Naive thymus-derived CD4-positive, alpha-beta T cell (primary cell): ENCODE measurements at regions not wholly inside any gene's neighbourhood (a gene's known extent, or its start where the extent isn't known, plus 50 kb on each side); places are given as distances from the start of the nearest gene placed in this dataset.

Experiments used
- ATAC-seq: fragments of 150-1000 bp; cut with Tn5 transposase; 2 replicates; pipeline ENCODE4 v1.10.0; 2021; ENCODE audit warnings: mild to moderate bottlenecking, moderate library complexity
- CTCF ChIA-PET: fragments of 350-600 bp; sonication (Branson Sonifier 250); formaldehyde crosslinking; loops from one replicate; lab custom pipeline; 2021; ENCODE audit warnings: antibody characterized with exemption; lab: Charles Lee
- POLR2A ChIA-PET: fragments of 350-600 bp; sonication (Branson Sonifier 250); formaldehyde crosslinking; loops from one replicate; lab custom pipeline; 2021; ENCODE audit warnings: antibody characterized with exemption, inconsistent platforms; lab: Charles Lee
- DNase-seq, 9 donors: peaks; one replicate each; pipeline versions ENCODE4 v3.0.0 to v3.0.0-alpha.2; 2020 to 2022; ENCODE audit warnings: mixed read lengths in 1 of 9
- H3K27ac ChIP-seq: one replicate; pipeline ENCODE4 v1.7.0; 2013; ENCODE audit warnings: mild to moderate bottlenecking, low read depth, low read length, moderate library complexity
- H3K27me3 ChIP-seq, 2 donors: one replicate each; pipeline ENCODE4 v1.7.0; 2013; ENCODE audit warnings: low read length in 2 of 2, mild to moderate bottlenecking in 2 of 2, moderate library complexity in 2 of 2; ENCODE audit not compliant: control insufficient read depth in 2 of 2, insufficient read depth in 2 of 2
- H3K36me3 ChIP-seq, 3 experiments: 1 replicate in 2 of 3; 2 replicates in 1 of 3; pipeline ENCODE4 v1.7.0; 2013; ENCODE audit warnings: low read length in 3 of 3, mild to moderate bottlenecking in 3 of 3, moderate library complexity in 1 of 3; ENCODE audit not compliant: insufficient read depth in 3 of 3, control insufficient read depth in 2 of 3
- H3K4me1 ChIP-seq, 2 donors: one replicate each; pipeline ENCODE4 v1.7.0; 2013; ENCODE audit warnings: low read length in 2 of 2, mild to moderate bottlenecking in 2 of 2, moderate library complexity in 1 of 2; ENCODE audit not compliant: control insufficient read depth in 2 of 2, insufficient read depth in 2 of 2
- H3K4me3 ChIP-seq: 2 replicates; pipeline ENCODE4 v1.7.0; 2013; ENCODE audit warnings: mild to moderate bottlenecking, low read length
- H3K9me3 ChIP-seq, 3 experiments: 1 replicate in 2 of 3; 2 replicates in 1 of 3; pipeline ENCODE4 v1.7.0; 2013; ENCODE audit warnings: low read length in 3 of 3; ENCODE audit not compliant: control insufficient read depth in 2 of 3
- H3K27ac Mint-ChIP-seq, 9 donors: one replicate each; pipeline ENCODE4 v1.8.0; 2020 to 2022; ENCODE audit warnings: mixed read lengths in 9 of 9, mild to moderate bottlenecking in 8 of 9, moderate library complexity in 5 of 9, inconsistent platforms in 2 of 9
- H3K27me3 Mint-ChIP-seq, 5 donors: one replicate each; pipeline ENCODE4 v1.8.0; 2021 to 2022; ENCODE audit warnings: mixed read lengths in 5 of 5, mild to moderate bottlenecking in 1 of 5
- H3K36me3 Mint-ChIP-seq, 5 donors: one replicate each; pipeline ENCODE4 v1.8.0; 2020 to 2022; ENCODE audit warnings: mixed read lengths in 5 of 5, mild to moderate bottlenecking in 3 of 5, inconsistent platforms in 1 of 5
- H3K4me1 Mint-ChIP-seq, 7 donors: one replicate each; pipeline ENCODE4 v1.8.0; 2020 to 2022; ENCODE audit warnings: mixed read lengths in 7 of 7, mild to moderate bottlenecking in 3 of 7, inconsistent platforms in 1 of 7
- H3K4me3 Mint-ChIP-seq, 10 donors: one replicate each; pipeline ENCODE4 v1.8.0; 2020 to 2022; ENCODE audit warnings: mild to moderate bottlenecking in 10 of 10, mixed read lengths in 10 of 10, moderate library complexity in 6 of 10, inconsistent platforms in 2 of 10
- H3K9me3 Mint-ChIP-seq, 11 donors: one replicate each; pipeline ENCODE4 v1.8.0; 2020 to 2022; ENCODE audit warnings: mixed read lengths in 11 of 11, mild to moderate bottlenecking in 4 of 11, inconsistent platforms in 1 of 11, moderate library complexity in 1 of 11
- intact Hi-C, 2 donors: fragments of 100-400 bp; cut with micrococcal nuclease; formaldehyde crosslinking; loops; one replicate each; pipeline ENCODE4 v1.15.1; 2023

GRCh38 chr10:10779511-10779910 lies 238.2 kb upstream of the CELF2 start:
- no peaks in the 10 kb centered on the region for H3K4me1 Mint-ChIP-seq
- H3K27ac Mint-ChIP-seq = no peak overlapping the region

DNA sequence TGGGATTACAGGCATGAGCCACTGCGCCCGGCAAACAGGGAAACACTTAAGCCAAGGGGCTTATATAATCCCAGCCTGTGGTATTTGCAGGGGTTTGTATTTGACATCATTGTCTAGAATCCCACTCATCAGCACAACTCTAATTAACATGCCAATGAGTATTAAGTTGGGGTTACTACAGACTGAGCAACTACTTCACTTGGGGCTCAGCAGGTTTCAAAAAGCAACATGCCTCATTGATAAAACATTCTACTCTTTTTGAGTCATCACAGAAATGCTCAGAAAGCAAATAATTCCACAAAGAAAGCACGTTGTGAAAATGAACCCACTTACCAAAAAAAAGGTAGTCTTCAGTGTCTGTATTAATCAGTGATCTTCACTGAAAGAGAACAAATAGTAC lies 236.9 kb upstream of the CELF2 start:
- H3K9me3 Mint-ChIP-seq = peaks cover 0 to 7% (median 0%) of the 10 kb centered on the region in 11 donors
- H3K4me1 ChIP-seq = no peaks in the 10 kb centered on the region

More at GRCh38 chr10:10779511-10779910, 238.2 kb upstream of the CELF2 start:
- DNase-seq (no peak), ATAC-seq (no peak)
- H3K9me3 Mint-ChIP-seq = peaks cover 0 to 5% (median 0%) of the 10 kb centered on the region in 11 donors
- Histone ChIP-seq H3K27ac (no peak overlapping the region), H3K27me3 (no peaks in the 10 kb centered on the region), H3K9me3 (no peaks in the 10 kb centered on the region), H3K36me3 (no peaks in the 10 kb centered on the region), H3K4me1 (no peaks in the 10 kb centered on the region), H3K4me3 (no peak overlapping the region)
- CTCF ChIA-PET = no interaction called here
- no peaks in the 10 kb centered on the region for H3K36me3 Mint-ChIP-seq
- peak overlapping the region in 1 of 10 donors; percentile 14 for H3K4me3 Mint-ChIP-seq
- intact Hi-C loops = no loop called here
- H3K27me3 Mint-ChIP-seq = peaks cover 4 to 30% (median 19%) of the 10 kb centered on the region in 5 donors
- POLR2A ChIA-PET = no interaction called here

DNA sequence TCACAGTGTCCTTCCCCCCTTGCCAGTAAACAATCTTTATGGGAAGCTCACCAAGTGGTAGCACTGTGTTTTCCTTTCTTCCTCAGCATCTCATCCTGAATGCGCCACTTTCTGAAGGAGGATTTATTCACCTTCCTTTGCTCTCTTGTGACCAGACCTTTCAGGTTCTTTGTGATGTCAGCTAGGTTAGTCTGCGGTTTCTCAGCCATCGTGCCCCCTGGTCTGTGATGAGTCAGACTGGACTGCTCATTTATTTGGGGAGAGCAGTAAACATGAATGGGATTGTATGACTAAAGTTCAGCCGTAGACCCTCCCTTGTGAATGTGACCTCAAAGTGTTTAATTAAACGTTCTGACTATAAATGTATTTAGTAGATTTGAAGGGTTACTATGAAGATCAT lies 235.1 kb upstream of the CELF2 start:
- no peaks in the 10 kb centered on the region for H3K4me1 ChIP-seq
- no peak overlapping the region for H3K27ac Mint-ChIP-seq
- H3K27me3 ChIP-seq = no peaks in the 10 kb centered on the region
- no peaks in the 10 kb centered on the region for H3K36me3 Mint-ChIP-seq
- CTCF ChIA-PET = no interaction called here
- POLR2A ChIA-PET = no interaction called here
- no peaks in the 10 kb centered on the region for H3K9me3 ChIP-seq
- peaks cover 0 to 7% (median 0%) of the 10 kb centered on the region in 11 donors for H3K9me3 Mint-ChIP-seq
- peaks cover 7 to 22% (median 15%) of the 10 kb centered on the region in 5 donors for H3K27me3 Mint-ChIP-seq
- no peak overlapping the region for H3K27ac ChIP-seq
- peaks cover 0 to 10% (median 7%) of the 10 kb centered on the region in 7 donors for H3K4me1 Mint-ChIP-seq
- DNase-seq (no peak), ATAC-seq (no peak)
- intact Hi-C loops = no loop called here
- no peak overlapping the region for H3K4me3 Mint-ChIP-seq
- no peak overlapping the region for H3K4me3 ChIP-seq
- H3K36me3 ChIP-seq = no peaks in the 10 kb centered on the region

More for the DNA sequence above, 236.9 kb upstream of the CELF2 start:
- Mint-ChIP-seq H3K27ac (no peak overlapping the region), H3K4me3 (no peak overlapping the region), H3K36me3 (no peaks in the 10 kb centered on the region), H3K27me3 (peaks cover 5 to 33% (median 24%) of the 10 kb centered on the region in 5 donors), H3K4me1 (peaks cover 0 to 4% (median 0%) of the 10 kb centered on the region in 7 donors)
- H3K9me3 ChIP-seq = no peaks in the 10 kb centered on the region
- intact Hi-C loops = no loop called here
- no peaks in the 10 kb centered on the region for H3K36me3 ChIP-seq
- DNase-seq (no peak), ATAC-seq (no peak)
- no peak overlapping the region for H3K4me3 ChIP-seq
- H3K27me3 ChIP-seq = no peaks in the 10 kb centered on the region
- CTCF ChIA-PET = no interaction called here
- no peak overlapping the region for H3K27ac ChIP-seq
- POLR2A ChIA-PET = no interaction called here

GRCh38 chr10:10785627-10786026 lies 232.0 kb upstream of the CELF2 start:
- H3K4me3 ChIP-seq = no peak overlapping the region
- POLR2A ChIA-PET = no interaction called here
- Mint-ChIP-seq H3K4me3 (no peak overlapping the region), H3K9me3 (peaks cover 0 to 7% (median 0%) of the 10 kb centered on the region in 11 donors), H3K27ac (no peak overlapping the region), H3K4me1 (peaks cover 0 to 10% (median 7%) of the 10 kb centered on the region in 7 donors), H3K27me3 (peaks cover 4 to 30% (median 16%) of the 10 kb centered on the region in 5 donors), H3K36me3 (no peaks in the 10 kb centered on the region)
- intact Hi-C loops = no loop called here
- ATAC-seq (no peak), DNase-seq (no peak)
- no peaks in the 10 kb centered on the region for H3K36me3 ChIP-seq
- H3K27ac ChIP-seq = no peak overlapping the region
- CTCF ChIA-PET = interaction anchor here (0.7 kb wide), 1 partner anchor 85 kb away, joined by 4 read pairs; no protein-coding TSS in a partner anchor
- no peaks in the 10 kb centered on the region for H3K4me1 ChIP-seq
- no peaks in the 10 kb centered on the region for H3K27me3 ChIP-seq
- H3K9me3 ChIP-seq = no peaks in the 10 kb centered on the region

GRCh38 chr10:10786109-10787090 lies 231.3 kb upstream of the CELF2 start:
- ChIA-PET CTCF (interaction anchor here (0.7 kb wide), 1 partner anchor 85 kb away, joined by 4 read pairs; no protein-coding TSS in a partner anchor), POLR2A (no interaction called here)
- H3K4me1 ChIP-seq = no peaks in the 10 kb centered on the region
- H3K9me3 ChIP-seq = no peaks in the 10 kb centered on the region
- intact Hi-C loops = no loop called here
- Mint-ChIP-seq H3K27ac (no peak overlapping the region), H3K27me3 (peaks cover 4 to 30% (median 19%) of the 10 kb centered on the region in 5 donors), H3K4me1 (peaks cover 0 to 10% (median 7%) of the 10 kb centered on the region in 7 donors), H3K36me3 (no peaks in the 10 kb centered on the region), H3K9me3 (peaks cover 0 to 7% (median 0%) of the 10 kb centered on the region in 11 donors), H3K4me3 (no peak overlapping the region)
- peak; percentile 46 for ATAC-seq
- DNase-seq = no peak
- H3K27ac ChIP-seq = no peak overlapping the region
- H3K36me3 ChIP-seq = no peaks in the 10 kb centered on the region
- H3K4me3 ChIP-seq = no peak overlapping the region
- no peaks in the 10 kb centered on the region for H3K27me3 ChIP-seq

DNA sequence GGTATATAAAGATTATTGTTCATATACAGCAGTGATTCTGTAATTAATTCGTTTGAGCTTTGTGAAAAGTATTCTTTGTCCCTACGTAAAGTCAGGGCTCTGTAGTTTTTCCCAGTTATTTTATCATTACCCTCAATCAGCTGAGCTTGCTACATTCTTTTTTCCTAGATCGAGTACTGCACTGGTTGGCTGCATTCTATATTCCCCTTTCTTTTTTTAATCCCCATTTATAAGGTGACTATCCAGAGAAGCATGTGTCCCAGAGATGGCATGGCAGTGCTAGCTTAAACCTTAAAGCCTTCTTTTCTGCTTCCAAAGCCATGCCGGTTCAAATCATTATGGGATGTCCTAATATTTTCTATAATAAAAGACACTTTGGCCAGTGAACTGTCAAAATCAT lies 230.1 kb upstream of the CELF2 start:
- DNase-seq = no peak
- no peaks in the 10 kb centered on the region for H3K27me3 ChIP-seq
- ChIA-PET POLR2A (no interaction called here), CTCF (no interaction called here)
- no peak overlapping the region for H3K4me3 ChIP-seq
- H3K27ac Mint-ChIP-seq = peak overlapping the region in 1 of 9 donors; percentile 47
- no peaks in the 10 kb centered on the region for H3K36me3 Mint-ChIP-seq
- ATAC-seq = no peak
- H3K36me3 ChIP-seq = no peaks in the 10 kb centered on the region
- H3K4me1 Mint-ChIP-seq = peaks cover 0 to 10% (median 7%) of the 10 kb centered on the region in 7 donors
- peaks cover 0 to 7% (median 0%) of the 10 kb centered on the region in 11 donors for H3K9me3 Mint-ChIP-seq
- H3K27ac ChIP-seq = no peak overlapping the region
- no peaks in the 10 kb centered on the region for H3K9me3 ChIP-seq
- peaks cover 10 to 29% (median 27%) of the 10 kb centered on the region in 5 donors for H3K27me3 Mint-ChIP-seq
- H3K4me1 ChIP-seq = no peaks in the 10 kb centered on the region
- H3K4me3 Mint-ChIP-seq = no peak overlapping the region
- intact Hi-C loops = no loop called here
